Right hindlimb (tissue), 1 donor: ENCODE measurements at regions not wholly inside any gene's neighbourhood (a gene's known extent, or its start where the extent isn't known, plus 50 kb on each side); places are given as distances from the start of the nearest gene placed in this dataset.
A peak's percentile ranks its signal among the peaks of the same experiment; 100 is the strongest.

Source experiments
- DNase-seq: peaks from one replicate; pipeline ENCODE4 v3.0.0-alpha.2; 2018

DNA sequence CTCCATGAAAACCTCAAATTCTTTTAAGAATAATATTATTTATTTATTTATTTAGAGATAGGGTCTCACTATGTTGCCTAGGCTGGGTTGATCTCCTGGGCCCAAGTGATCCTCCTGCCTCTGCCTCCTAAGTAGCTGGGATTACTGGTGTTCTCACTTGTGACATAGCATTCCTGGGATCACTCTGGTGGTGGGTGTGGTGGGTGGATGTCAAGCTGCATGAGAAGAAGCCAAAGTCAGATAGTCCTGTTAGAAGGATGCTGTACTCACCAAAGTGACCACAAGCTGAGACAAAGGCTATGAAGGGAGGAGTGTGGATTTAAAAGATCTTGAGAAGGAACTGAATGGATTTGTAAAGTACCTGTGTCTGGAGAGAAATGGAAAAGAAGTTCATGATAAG lies 87.9 kb upstream of the SPON1 start:
- DNase-seq: no peak

- DNase-seq: no peak
Measured at GRCh38 chr11:13875643-13876042, 86.9 kb upstream of the SPON1 start.

- no peak for DNase-seq
Measured at GRCh38 chr11:13876423-13876822, 86.1 kb upstream of the SPON1 start.

DNA sequence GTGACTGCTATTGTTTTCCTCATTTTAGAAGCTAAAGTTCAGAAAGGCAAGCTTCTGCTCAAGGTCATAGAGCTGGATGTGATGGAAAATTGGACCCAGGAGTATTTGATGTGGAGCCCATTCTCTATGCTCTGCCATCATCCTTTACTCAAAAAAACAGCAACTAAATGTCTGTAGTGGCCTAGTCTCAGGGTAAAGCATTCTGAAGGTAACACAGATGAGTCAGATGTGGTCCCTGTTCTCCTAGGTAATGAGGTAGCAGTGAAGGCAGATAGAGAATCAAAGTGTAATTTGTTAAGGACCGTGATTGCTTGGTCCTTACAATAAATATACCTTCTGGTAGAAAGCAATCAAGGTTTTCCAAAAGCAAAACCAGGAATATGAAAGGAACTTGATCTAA lies 84.4 kb upstream of the SPON1 start:
- DNase-seq: no peak

GRCh38 chr11:13880634-13881033 lies 81.9 kb upstream of the SPON1 start:
- no peak for DNase-seq

DNA sequence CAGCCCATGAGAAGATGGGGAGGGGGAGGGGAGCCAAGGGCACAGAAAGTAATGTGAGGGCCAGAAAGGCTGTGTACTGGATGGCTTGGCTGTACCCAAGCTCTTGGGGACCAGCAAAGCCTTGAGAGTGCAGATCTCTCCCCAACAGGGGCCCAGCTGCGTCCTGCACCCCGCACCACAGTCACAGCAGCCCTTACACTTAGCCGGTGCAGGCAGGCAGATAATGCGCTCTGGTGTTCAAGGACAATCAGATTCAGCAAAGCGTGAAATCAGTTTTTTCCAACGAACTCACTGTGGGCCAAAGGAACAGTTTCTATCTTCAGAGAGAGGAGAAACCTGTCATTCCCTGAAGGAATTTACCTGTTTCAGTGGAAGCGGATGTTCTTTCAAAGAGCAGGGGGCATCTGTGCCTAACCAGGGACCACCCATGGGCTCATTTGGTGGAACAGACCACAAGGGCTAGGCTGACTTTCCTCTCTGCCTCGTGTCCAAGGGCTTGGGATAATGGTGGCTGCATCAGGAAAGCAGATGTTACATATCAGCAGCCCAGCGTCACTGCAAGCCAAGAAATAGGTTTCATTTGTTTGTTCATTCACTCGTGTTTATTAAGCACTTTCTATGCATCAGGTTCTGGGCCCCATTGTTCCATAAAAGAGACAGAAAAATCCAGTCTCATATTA lies 81.2 kb upstream of the SPON1 start:
- DNase-seq: no peak

DNA sequence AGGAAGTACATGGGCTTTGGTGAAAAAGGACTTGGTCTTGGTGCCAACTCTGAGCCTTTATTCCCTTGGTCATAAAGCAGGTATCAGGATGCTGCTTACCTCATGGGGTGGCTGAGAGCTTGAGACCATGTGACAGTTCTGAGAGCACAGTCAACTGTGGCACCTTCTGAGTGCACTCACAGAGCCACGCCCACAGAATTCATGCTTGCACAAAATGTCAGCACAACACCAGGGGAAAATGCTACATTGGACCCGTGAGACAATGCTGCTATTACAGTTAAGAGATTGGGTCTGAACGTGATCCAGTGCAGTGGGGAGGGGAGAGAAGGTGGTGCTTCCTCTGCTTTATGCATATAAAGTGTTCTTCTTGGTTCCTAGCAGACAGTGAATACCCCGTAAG lies 79.5 kb upstream of the SPON1 start:
- DNase-seq: no peak

DNA sequence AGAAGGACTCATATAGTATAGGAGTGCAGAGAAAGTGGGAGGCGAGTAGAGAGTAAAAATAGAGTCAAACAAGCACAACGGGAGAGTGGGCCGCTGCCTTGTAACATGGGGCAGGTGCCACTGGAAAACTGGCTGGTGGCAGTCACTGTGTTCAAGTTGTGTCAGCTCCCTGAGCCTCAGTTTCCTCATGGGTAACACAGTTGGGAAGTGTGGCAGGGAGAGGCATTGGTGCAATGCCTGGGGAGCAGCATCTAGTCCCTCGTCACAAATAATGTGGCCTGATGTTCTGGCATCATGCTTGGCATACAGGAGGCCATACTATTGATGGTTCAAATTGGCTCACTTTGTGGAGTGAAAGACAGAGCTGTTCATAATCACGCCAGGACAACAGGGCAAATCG lies 78.9 kb upstream of the SPON1 start:
- no peak for DNase-seq

DNA sequence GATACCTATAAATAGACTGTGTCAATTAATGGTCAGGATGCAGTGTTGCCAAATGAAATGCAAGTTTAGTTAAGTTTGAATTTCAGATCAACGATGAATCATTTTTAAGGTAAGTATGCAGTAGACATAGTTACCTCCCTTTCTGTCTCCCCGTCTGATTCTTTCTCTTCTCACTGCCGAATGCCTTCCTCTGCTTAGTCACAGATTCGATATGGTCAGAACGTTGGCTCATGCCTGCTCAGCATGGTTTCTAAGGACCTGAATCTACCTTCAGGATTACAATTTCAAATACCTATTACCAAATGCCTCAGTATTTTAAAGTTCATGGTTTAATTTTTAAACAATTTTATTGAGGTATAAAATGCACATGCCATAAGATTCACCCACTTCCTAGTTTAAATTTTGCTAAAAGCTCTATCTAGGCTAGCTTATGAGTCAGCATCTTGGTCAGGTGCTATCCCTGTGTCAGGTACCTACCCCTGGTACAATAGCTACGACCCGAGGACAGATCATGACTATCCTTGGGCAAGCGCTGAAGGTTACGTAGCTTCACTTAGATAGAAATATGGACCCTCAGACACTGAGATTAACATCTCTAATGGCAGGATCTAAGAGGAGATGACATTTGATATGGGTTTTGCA lies 78.2 kb upstream of the SPON1 start:
- DNase-seq: no peak

GRCh38 chr11:13885083-13885482 lies 77.4 kb upstream of the SPON1 start:
- DNase-seq: no peak

GRCh38 chr11:13889552-13890249 lies 72.8 kb upstream of the SPON1 start:
- DNase-seq: no peak

GRCh38 chr11:13891911-13892310 lies 70.6 kb upstream of the SPON1 start:
- DNase-seq: no peak

DNA sequence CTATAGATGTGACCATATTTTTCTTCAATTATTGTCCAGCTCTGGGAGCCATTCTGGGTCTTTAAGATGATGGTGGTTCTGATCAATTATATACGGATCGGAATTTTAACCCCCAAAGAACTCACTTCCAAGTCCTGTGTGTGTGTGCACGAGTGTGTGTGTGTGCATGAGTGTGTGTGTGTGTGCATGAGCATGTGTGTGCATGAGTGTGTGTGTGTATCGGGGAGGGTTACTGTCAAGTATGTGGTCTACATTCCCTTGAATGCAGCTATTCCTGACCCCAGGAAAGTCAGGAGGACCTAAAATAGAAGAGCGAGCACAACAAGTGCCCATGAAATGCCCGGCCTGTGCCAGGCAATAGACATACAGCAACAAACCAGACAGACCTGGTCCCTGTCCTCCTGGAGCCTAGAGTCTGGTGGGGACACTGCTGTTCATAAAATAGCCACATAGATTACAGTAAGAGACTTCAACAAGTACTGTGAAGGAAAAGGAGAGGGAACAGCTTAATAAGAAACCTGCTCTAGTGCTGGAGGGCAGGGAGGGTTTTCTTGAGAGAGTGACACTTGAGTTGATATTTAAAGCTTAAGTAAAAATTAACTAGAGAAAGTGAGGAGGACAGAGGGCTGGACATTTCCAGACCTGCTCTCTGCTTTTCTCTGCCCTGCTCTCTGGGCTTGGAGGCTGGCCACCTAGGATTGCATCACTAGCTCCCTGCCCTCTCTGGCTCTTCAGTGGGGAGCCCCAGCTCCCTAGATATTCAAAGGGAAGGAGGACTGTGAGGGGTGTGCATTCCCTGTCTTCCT lies 66.1 kb upstream of the SPON1 start:
- no peak for DNase-seq

- no peak for DNase-seq
Measured at GRCh38 chr11:13896981-13897353, 65.6 kb upstream of the SPON1 start.

GRCh38 chr11:13897646-13898276 lies 64.8 kb upstream of the SPON1 start:
- DNase-seq: no peak

DNA sequence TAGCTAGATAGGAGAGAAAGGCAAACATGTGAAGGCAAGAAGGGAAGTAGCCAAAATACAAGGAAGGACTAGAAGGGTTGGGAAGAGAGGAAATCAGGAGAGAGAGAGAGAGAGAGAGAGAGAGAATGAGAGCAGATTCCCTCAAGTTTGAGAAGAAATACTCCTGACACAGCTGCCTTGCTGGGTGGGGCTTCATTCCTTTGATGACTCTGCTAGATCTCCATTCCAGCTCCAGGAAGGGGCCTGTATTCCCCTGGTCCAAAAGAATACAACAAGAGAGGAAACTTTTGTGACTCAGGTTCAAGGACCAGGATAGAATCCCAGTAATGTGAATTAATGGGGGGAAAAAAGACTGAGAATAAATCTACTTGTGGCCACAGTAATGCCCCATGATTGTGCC lies 62.9 kb upstream of the SPON1 start:
- DNase-seq: no peak

- peak; percentile 86 for DNase-seq
Measured at GRCh38 chr11:13902523-13902922, 60.0 kb upstream of the SPON1 start.

- no peak for DNase-seq
Measured at GRCh38 chr11:13905137-13905781, 57.3 kb upstream of the SPON1 start.

DNA sequence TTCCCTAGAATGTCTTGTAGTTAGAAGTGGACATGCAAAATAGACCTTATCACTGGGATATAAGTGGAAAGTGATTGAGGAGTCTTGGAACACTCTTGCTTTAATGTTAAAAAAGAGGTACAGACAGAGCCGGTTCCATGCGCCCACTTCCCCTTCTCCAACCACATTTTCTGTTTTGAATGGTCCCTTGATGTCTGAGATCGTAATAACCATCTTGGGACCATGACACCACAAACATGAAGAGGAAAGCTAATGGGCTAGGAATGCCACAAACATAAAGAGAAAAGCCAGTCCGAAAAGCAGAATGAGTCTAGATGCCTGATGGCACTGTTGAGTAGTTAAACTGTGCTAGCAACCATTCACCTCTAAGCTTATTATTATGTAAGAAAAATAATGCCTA lies 54.8 kb upstream of the SPON1 start:
- DNase-seq: no peak

GRCh38 chr11:13908535-13908934 lies 54.0 kb upstream of the SPON1 start:
- no peak for DNase-seq
